Kidney (tissue), 13 donors: ENCODE measurements at regions not wholly inside any gene's neighbourhood (a gene's known extent, or its start where the extent isn't known, plus 50 kb on each side); places are given as distances from the start of the nearest gene placed in this dataset.

ENCODE experiments used
- DNase-seq, 5 donors: peaks; one replicate each; pipeline ENCODE4 v3.0.0-alpha.2; 2013 to 2020
- FAIRE-seq: peaks from 2 replicates; lab custom pipeline; 2012; peaks lifted over from hg19 to GRCh38; lab: Jason Lieb, UNC
- H3K27ac ChIP-seq, 2 donors: one replicate each; pipeline ENCODE4 v1.7.0; 2013; ENCODE audit warnings: low read depth in 2 of 2, low read length in 2 of 2, inconsistent platforms in 1 of 2
- H3K27me3 ChIP-seq: one replicate; pipeline ENCODE4 v1.7.1; 2013; ENCODE audit warnings: low read length, inconsistent platforms; ENCODE audit not compliant: control insufficient read depth, insufficient read depth
- H3K36me3 ChIP-seq, 3 donors: one replicate each; pipeline versions ENCODE4 v1.7.0 to v1.7.1; 2013; ENCODE audit warnings: low read length in 3 of 3, control low read depth in 1 of 3, inconsistent platforms in 1 of 3; ENCODE audit not compliant: insufficient read depth in 3 of 3, control insufficient read depth in 2 of 3
- H3K4me1 ChIP-seq, 3 donors: one replicate each; pipeline versions ENCODE4 v1.7.0 to v1.7.1; 2013; ENCODE audit warnings: low read length in 3 of 3, inconsistent platforms in 1 of 3, low read depth in 1 of 3; ENCODE audit not compliant: control insufficient read depth in 2 of 3, insufficient read depth in 2 of 3
- H3K4me3 ChIP-seq, 3 donors: one replicate each; pipeline versions ENCODE4 v1.7.0 to v1.8.1; 2013; ENCODE audit warnings: low read length in 3 of 3, control low read depth in 1 of 3, inconsistent platforms in 1 of 3
- H3K9ac ChIP-seq, 3 donors: one replicate each; pipeline versions ENCODE4 v1.7.0 to v1.7.1; 2013; ENCODE audit warnings: low read length in 3 of 3, control low read depth in 1 of 3, inconsistent platforms in 1 of 3
- H3K9me3 ChIP-seq, 3 donors: one replicate each; pipeline versions ENCODE4 v1.7.0 to v1.7.1; 2013; ENCODE audit warnings: low read length in 3 of 3, control low read depth in 1 of 3, inconsistent platforms in 1 of 3; ENCODE audit not compliant: control insufficient read depth in 2 of 3, insufficient read depth in 1 of 3
- intact Hi-C: fragments of 100-400 bp; cut with DNase I; formaldehyde crosslinking; loops from one replicate; pipeline ENCODE4 v1.11.1; 2022
- TF ChIP-seq, protein P1 (sequence below): IDR thresholded peaks from 3 replicates; pipeline ENCODE4 v1.5.1; 2012; ENCODE audit warnings: mild to moderate bottlenecking, moderate library complexity, borderline replicate concordance; ENCODE audit not compliant: insufficient read depth; ENCODE audit errors: extremely low read depth
- donor health status: control.
- donor health status: control.
- donor health status: control.
- donor health status: control.
- donor health status: control.
- donor health status: DM: yes; HTN: yes; CAD: no.
- donor health status: Normal renal cell carcinoma (clear cell type).

DNA sequence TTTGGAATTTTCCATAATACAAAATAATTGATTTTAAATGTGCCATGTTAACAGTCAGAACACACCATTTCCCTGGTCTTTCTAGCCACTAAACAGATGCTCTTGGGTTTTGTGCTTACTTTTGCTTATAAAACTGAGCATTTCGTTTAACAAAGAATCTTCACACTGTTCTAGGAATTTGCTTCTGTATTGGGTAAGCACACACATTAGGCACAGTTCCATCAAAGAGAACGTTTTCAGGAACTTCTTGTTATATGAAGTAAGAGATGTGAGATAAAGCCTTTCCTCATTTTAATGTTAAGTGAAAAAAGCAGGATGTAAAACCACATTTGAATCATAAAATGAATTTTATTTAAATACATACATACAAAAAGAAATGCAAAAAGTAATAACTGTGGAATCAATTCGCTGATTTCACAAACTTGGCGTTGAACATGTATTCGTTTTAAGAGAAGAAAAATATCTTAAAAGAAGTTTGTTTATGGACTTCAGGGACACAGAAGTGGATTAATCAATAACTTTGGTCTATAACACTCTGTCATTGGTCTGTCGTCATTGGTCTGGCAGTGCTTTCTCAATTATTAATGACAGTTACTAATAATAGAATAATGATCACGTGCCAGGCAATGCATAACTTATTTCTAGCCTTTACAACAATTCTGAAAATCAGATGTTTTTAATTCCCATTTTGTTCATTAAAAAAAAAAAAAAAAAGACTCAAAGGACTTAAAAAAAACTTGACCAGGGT, 199.9 kb upstream of the PRDM1 start:
- no peaks in the 10 kb centered on the region for H3K27me3 ChIP-seq
- intact Hi-C loops: no loop called here
- no peaks in the 10 kb centered on the region for H3K9me3 ChIP-seq
- DNase-seq: peak in 1 of 5 donors; percentile 10
- FAIRE-seq: no peak
- H3K4me1 ChIP-seq: no peaks in the 10 kb centered on the region
- no peak overlapping the region for H3K9ac ChIP-seq
- H3K27ac ChIP-seq: no peak overlapping the region
- H3K4me3 ChIP-seq: no peak overlapping the region
- TF ChIP-seq, protein P1, sequence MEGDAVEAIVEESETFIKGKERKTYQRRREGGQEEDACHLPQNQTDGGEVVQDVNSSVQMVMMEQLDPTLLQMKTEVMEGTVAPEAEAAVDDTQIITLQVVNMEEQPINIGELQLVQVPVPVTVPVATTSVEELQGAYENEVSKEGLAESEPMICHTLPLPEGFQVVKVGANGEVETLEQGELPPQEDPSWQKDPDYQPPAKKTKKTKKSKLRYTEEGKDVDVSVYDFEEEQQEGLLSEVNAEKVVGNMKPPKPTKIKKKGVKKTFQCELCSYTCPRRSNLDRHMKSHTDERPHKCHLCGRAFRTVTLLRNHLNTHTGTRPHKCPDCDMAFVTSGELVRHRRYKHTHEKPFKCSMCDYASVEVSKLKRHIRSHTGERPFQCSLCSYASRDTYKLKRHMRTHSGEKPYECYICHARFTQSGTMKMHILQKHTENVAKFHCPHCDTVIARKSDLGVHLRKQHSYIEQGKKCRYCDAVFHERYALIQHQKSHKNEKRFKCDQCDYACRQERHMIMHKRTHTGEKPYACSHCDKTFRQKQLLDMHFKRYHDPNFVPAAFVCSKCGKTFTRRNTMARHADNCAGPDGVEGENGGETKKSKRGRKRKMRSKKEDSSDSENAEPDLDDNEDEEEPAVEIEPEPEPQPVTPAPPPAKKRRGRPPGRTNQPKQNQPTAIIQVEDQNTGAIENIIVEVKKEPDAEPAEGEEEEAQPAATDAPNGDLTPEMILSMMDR: no peak
- no peaks in the 10 kb centered on the region for H3K36me3 ChIP-seq

DNA sequence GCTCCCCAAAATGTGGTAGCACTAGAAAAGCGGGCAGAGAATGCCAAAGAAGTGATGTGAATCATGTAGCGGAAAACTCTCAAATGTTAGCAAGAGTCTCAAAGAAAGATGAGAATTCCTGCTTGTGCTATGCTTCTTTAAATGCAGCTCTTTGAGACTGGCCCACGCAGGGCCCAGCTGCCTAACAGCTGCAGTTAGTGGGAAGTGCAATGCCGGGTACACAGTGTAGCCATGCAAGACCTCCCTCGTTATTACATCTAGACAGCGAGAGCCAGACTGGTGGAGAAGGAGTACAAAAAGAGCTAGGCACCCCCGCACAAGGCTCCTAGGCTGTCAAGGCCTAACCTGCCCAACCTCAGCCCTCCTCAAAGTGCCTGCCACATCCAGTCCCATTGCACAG, 201.7 kb upstream of the PRDM1 start:
- Histone ChIP-seq H3K27me3 (no peaks in the 10 kb centered on the region), H3K9ac (no peak overlapping the region), H3K4me1 (no peaks in the 10 kb centered on the region), H3K27ac (no peak overlapping the region), H3K36me3 (no peaks in the 10 kb centered on the region), H3K9me3 (no peaks in the 10 kb centered on the region), H3K4me3 (no peak overlapping the region)
- FAIRE-seq (no peak), DNase-seq (peak in 3 of 5 donors; percentile 30 to 56 (median 39))
- intact Hi-C loops: no loop called here
- TF ChIP-seq, protein P1: no peak

DNA sequence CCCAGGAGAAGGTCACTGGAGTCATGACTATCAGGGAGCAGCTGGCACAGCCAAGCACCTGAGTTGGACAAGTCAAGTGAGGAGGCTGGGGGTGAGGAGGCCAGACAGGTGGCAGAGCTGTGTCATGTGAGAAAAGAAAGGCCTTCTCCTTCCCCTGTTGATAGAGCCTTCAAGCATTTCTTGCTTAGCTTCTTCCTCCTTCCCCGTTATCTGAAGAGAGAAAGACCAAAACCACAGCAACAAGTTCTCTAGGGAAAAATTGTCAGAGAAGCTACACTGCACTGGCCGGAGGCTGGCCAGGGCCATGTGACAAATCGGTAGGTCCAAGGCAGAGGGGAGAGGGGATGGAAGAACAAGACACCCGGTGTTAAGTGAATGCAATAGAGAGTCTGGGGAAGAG, 202.1 kb upstream of the PRDM1 start:
- Histone ChIP-seq H3K4me1 (no peaks in the 10 kb centered on the region), H3K4me3 (no peak overlapping the region), H3K9ac (no peak overlapping the region), H3K27ac (no peak overlapping the region), H3K27me3 (no peaks in the 10 kb centered on the region), H3K9me3 (no peaks in the 10 kb centered on the region), H3K36me3 (no peaks in the 10 kb centered on the region)
- FAIRE-seq (no peak), DNase-seq (no peak)
- intact Hi-C loops: no loop called here
- TF ChIP-seq, protein P1: no peak
